IMR-90 (cell line): ENCODE measurements at regions not wholly inside any gene's neighbourhood (a gene's known extent, or its start where the extent isn't known, plus 50 kb on each side); places are given as distances from the start of the nearest gene placed in this dataset.

Experiments used
- ATAC-seq: fragments of 200-7000 bp; cut with Tn5 transposase; 2 replicates; pipeline ENCODE4 v1.9.1; 2020; ENCODE audit warnings: low read depth, mild to moderate bottlenecking, moderate library complexity
- BruUV-seq: library from RNA; stranded (reverse); fragments of 400-500 nt; replicated peaks from 2 replicates; lab custom pipeline; 2021; lab: Mats Ljungman, UMichigan
- CTCF ChIA-PET: fragments of 300-600 bp; formaldehyde crosslinking; extraction: SDS; loops from one replicate; lab custom pipeline; 2021; ENCODE audit warnings: antibody characterized with exemption; lab: Yijun Ruan, JAX
- POLR2A ChIA-PET: fragments of 300-600 bp; sonication (Branson Sonifier 250); formaldehyde crosslinking; loops from one replicate; lab custom pipeline; 2022; ENCODE audit warnings: antibody characterized with exemption; ENCODE audit not compliant: unreplicated experiment; lab: Charles Lee
- DNase-seq: peaks from one replicate; pipeline ENCODE4 v3.0.0; 2013
- H2AFZ ChIP-seq: replicated peaks from 2 replicates; pipeline ENCODE3; 2013; ENCODE audit warnings: low read length, mild to moderate bottlenecking; ENCODE audit not compliant: poor library complexity
- H2AK5ac ChIP-seq: 2 replicates; pipeline ENCODE4 v1.6.1; 2013; ENCODE audit warnings: low read depth, low read length, inconsistent platforms
- H2AK9ac ChIP-seq: replicated peaks from 2 replicates; pipeline ENCODE3; 2013; ENCODE audit warnings: mild to moderate bottlenecking, low read depth, low read length, moderate library complexity; ENCODE audit not compliant: poor library complexity
- H2BK120ac ChIP-seq: 2 replicates; pipeline ENCODE4 v1.6.1; 2013; ENCODE audit warnings: low read depth, low read length, inconsistent platforms
- H2BK15ac ChIP-seq: 3 replicates; pipeline ENCODE4 v1.6.1; 2013; ENCODE audit warnings: low read depth, low read length, inconsistent platforms
- H2BK20ac ChIP-seq: 2 replicates; pipeline ENCODE4 v1.6.1; 2013; ENCODE audit warnings: low read depth, mild to moderate bottlenecking, inconsistent platforms, low read length, moderate library complexity
- H2BK5ac ChIP-seq: 2 replicates; pipeline ENCODE4 v1.6.1; 2013; ENCODE audit warnings: mild to moderate bottlenecking, low read depth, low read length, inconsistent platforms; ENCODE audit not compliant: poor library complexity, severe bottlenecking
- H3K14ac ChIP-seq: replicated peaks from 2 replicates; pipeline ENCODE4 v1.6.1; 2013; ENCODE audit warnings: low read depth, low read length, inconsistent platforms
- H3K18ac ChIP-seq: 2 replicates; pipeline ENCODE4 v1.6.1; 2013; ENCODE audit warnings: low read depth, low read length, control low read depth
- H3K23ac ChIP-seq: 2 replicates; pipeline ENCODE4 v1.6.1; 2013; ENCODE audit warnings: low read depth, low read length, inconsistent platforms
- H3K27ac ChIP-seq: 2 replicates; pipeline ENCODE4 v1.5.1; 2013; ENCODE audit warnings: mild to moderate bottlenecking, control low read depth, low read length; ENCODE audit not compliant: insufficient read depth
- H3K27me3 ChIP-seq: 2 replicates; pipeline ENCODE4 v1.6.1; 2013; ENCODE audit warnings: low read length; ENCODE audit not compliant: control insufficient read depth, insufficient read depth
- H3K36me3 ChIP-seq: 2 replicates; pipeline ENCODE4 v1.6.1; 2013; ENCODE audit warnings: low read length, mixed read lengths; ENCODE audit not compliant: control insufficient read depth, insufficient read depth
- H3K4ac ChIP-seq: 2 replicates; pipeline ENCODE4 v1.6.1; 2013; ENCODE audit warnings: low read depth, low read length, inconsistent platforms
- H3K4me1 ChIP-seq: 2 replicates; pipeline ENCODE4 v1.6.1; 2013; ENCODE audit warnings: low read length, mixed read lengths; ENCODE audit not compliant: control insufficient read depth, insufficient read depth
- H3K4me2 ChIP-seq: 2 replicates; pipeline ENCODE4 v1.6.1; 2013; ENCODE audit warnings: low read depth, mild to moderate bottlenecking, control low read depth, low read length, moderate library complexity
- H3K4me3 ChIP-seq: 2 replicates; pipeline ENCODE4 v1.5.1; 2013; ENCODE audit warnings: low read depth, mild to moderate bottlenecking, control low read depth, low read length, moderate library complexity; ENCODE audit not compliant: insufficient read depth
- H3K56ac ChIP-seq: 2 replicates; pipeline ENCODE4 v1.6.1; 2013; ENCODE audit warnings: low read length, inconsistent platforms; ENCODE audit not compliant: insufficient read depth; ENCODE audit errors: extremely low read depth
- H3K79me1 ChIP-seq, 2 experiments: 2 replicates each; pipeline ENCODE4 v1.6.1; 2013; ENCODE audit warnings: low read length in 2 of 2, inconsistent platforms in 1 of 2, low read depth in 1 of 2
- H3K9ac ChIP-seq: 2 replicates; pipeline ENCODE4 v1.6.1; 2013; ENCODE audit warnings: low read depth, low read length, control low read depth
- H3K9me1 ChIP-seq: 2 replicates; pipeline ENCODE4 v1.6.1; 2013; ENCODE audit warnings: low read length, inconsistent platforms; ENCODE audit not compliant: insufficient read depth
- H3K9me3 ChIP-seq: 2 replicates; pipeline ENCODE4 v1.6.1; 2013; ENCODE audit warnings: low read length; ENCODE audit not compliant: control insufficient read depth, insufficient read depth
- H4K20me1 ChIP-seq: 2 replicates; pipeline ENCODE4 v1.6.1; 2013; ENCODE audit warnings: low read length, inconsistent platforms; ENCODE audit not compliant: insufficient read depth
- H4K5ac ChIP-seq: 2 replicates; pipeline ENCODE4 v1.6.1; 2013; ENCODE audit warnings: mild to moderate bottlenecking, low read depth, low read length, control low read depth
- H4K8ac ChIP-seq, 2 experiments: 2 replicates each; pipeline ENCODE4 v1.6.1; 2013; ENCODE audit warnings: low read depth in 2 of 2, low read length in 2 of 2, control low read depth in 1 of 2, inconsistent platforms in 1 of 2
- H4K91ac ChIP-seq: 2 replicates; pipeline ENCODE4 v1.6.1; 2013; ENCODE audit warnings: low read depth, low read length, inconsistent platforms; ENCODE audit not compliant: insufficient read depth
- FOS ChIP-seq: fragments of 150-350 bp; IDR thresholded peaks from 2 replicates; pipeline ENCODE4 v1.6.1; 2016; ENCODE audit warnings: low read depth, low read length
- MAZ ChIP-seq: IDR thresholded peaks from 2 replicates; pipeline ENCODE4 v1.6.1; 2012; ENCODE audit warnings: low read depth, mild to moderate bottlenecking, low read length, improper control_type of control experiment, moderate library complexity, borderline replicate concordance
- MXI1 ChIP-seq: IDR thresholded peaks from 2 replicates; pipeline ENCODE4 v1.6.1; 2012; ENCODE audit warnings: low read depth, mild to moderate bottlenecking, low read length, moderate library complexity, borderline replicate concordance
- NFE2L2 ChIP-seq: fragments of 150-350 bp; IDR thresholded peaks from 2 replicates; pipeline ENCODE4 v1.6.1; 2016; ENCODE audit warnings: low read depth, mild to moderate bottlenecking, low read length
- POLR2A ChIP-seq: IDR thresholded peaks from 2 replicates; pipeline ENCODE4 v1.6.1; 2012; ENCODE audit warnings: mild to moderate bottlenecking, low read depth, low read length
- RCOR1 ChIP-seq: IDR thresholded peaks from 2 replicates; pipeline ENCODE4 v1.6.1; 2012; ENCODE audit warnings: mild to moderate bottlenecking, low read length, improper control_type of control experiment; ENCODE audit not compliant: insufficient replicate concordance
- SMC3 ChIP-seq: fragments of 150-350 bp; IDR thresholded peaks from 2 replicates; pipeline ENCODE4 v1.6.1; 2016; ENCODE audit warnings: low read depth, mild to moderate bottlenecking, antibody characterized with exemption, low read length, moderate library complexity
- dilution Hi-C: fragments of 300-500 bp; cut with HindIII; formaldehyde crosslinking; loops from one replicate; pipeline ENCODE4 v1.14.3; 2018; ENCODE audit warnings: low sequenced_read_pairs; ENCODE audit not compliant: unreplicated experiment
- in situ Hi-C: fragments of 300-500 bp; cut with MboI; formaldehyde crosslinking; loops from 3 replicates; pipeline ENCODE4 v1.14.3; 2019; ENCODE audit warnings: low sequenced_read_pairs, inconsistent platforms, mixed read lengths
- intact Hi-C: fragments of 100-400 bp; cut with micrococcal nuclease; formaldehyde crosslinking; loops from 2 replicates; pipeline ENCODE4 v1.10.0; 2022
- TF ChIP-seq, protein P1 (sequence below): fragments of 150-350 bp; IDR thresholded peaks from 2 replicates; pipeline ENCODE4 v1.6.1; 2016; ENCODE audit warnings: low read depth, mild to moderate bottlenecking, low read length, moderate library complexity, borderline replicate concordance
- TF ChIP-seq, protein P2 (sequence below): conservative IDR thresholded peaks from 2 replicates; pipeline ENCODE4 v1.5.1; 2012; ENCODE audit warnings: mild to moderate bottlenecking, low read depth, low read length, improper control_type of control experiment
- TF ChIP-seq, protein P3 (sequence below): fragments of 150-350 bp; IDR thresholded peaks from 2 replicates; pipeline ENCODE4 v1.6.1; 2017; ENCODE audit warnings: mild to moderate bottlenecking, antibody characterized with exemption, low read length, low read depth

DNA sequence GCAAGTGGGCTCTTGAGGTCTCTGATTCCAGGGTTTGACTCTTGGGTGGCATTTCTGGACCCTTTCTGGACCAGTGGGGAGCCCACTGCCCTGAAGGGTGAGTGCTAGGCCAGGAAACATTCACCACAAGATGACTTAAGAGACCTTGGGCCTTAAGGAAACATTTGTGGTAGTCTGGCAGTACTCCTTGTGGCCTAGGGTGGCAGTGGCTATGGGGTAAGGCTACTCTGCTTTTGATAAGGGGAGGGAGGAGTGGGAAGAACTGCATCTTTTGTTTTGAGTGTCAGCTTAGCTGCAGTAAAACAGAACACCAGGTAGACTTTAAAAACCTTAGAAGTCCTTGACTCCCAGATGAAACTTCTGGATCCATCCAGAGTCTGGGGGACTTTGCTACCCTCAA, 529.3 kb upstream of the LRRC7 start:
- Histone ChIP-seq H3K4me1 (no peaks in the 10 kb centered on the region), H4K5ac (no peak overlapping the region), H2AK5ac (no peak overlapping the region), H3K36me3 (no peaks in the 10 kb centered on the region), H2BK15ac (no peak overlapping the region), H2BK5ac (no peak overlapping the region), H4K8ac (no peak overlapping the region), H2BK120ac (no peak overlapping the region), H3K4me2 (no peak overlapping the region), H3K9me1 (no peaks in the 10 kb centered on the region), H3K4me3 (no peak overlapping the region), H3K18ac (no peak overlapping the region), H3K27ac (no peak overlapping the region), H3K56ac (no peak overlapping the region), H3K14ac (no peak overlapping the region), H2AK9ac (no peak overlapping the region), H3K4ac (no peak overlapping the region), H3K27me3 (no peaks in the 10 kb centered on the region), H3K23ac (no peak overlapping the region), H3K9me3 (peaks cover 9% of the 10 kb centered on the region), H2BK20ac (no peak overlapping the region), H2AFZ (no peak overlapping the region), H4K91ac (no peak overlapping the region), H3K9ac (no peak overlapping the region), H4K20me1 (no peaks in the 10 kb centered on the region), H3K79me1 (no peaks in the 10 kb centered on the region)
- TF ChIP-seq MAZ (no peak), NFE2L2 (no peak), FOS (no peak), SMC3 (no peak), MXI1 (no peak), POLR2A (no peak), RCOR1 (no peak)
- TF ChIP-seq, protein P1, sequence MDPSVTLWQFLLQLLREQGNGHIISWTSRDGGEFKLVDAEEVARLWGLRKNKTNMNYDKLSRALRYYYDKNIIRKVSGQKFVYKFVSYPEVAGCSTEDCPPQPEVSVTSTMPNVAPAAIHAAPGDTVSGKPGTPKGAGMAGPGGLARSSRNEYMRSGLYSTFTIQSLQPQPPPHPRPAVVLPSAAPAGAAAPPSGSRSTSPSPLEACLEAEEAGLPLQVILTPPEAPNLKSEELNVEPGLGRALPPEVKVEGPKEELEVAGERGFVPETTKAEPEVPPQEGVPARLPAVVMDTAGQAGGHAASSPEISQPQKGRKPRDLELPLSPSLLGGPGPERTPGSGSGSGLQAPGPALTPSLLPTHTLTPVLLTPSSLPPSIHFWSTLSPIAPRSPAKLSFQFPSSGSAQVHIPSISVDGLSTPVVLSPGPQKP: no peak
- TF ChIP-seq, protein P2, sequence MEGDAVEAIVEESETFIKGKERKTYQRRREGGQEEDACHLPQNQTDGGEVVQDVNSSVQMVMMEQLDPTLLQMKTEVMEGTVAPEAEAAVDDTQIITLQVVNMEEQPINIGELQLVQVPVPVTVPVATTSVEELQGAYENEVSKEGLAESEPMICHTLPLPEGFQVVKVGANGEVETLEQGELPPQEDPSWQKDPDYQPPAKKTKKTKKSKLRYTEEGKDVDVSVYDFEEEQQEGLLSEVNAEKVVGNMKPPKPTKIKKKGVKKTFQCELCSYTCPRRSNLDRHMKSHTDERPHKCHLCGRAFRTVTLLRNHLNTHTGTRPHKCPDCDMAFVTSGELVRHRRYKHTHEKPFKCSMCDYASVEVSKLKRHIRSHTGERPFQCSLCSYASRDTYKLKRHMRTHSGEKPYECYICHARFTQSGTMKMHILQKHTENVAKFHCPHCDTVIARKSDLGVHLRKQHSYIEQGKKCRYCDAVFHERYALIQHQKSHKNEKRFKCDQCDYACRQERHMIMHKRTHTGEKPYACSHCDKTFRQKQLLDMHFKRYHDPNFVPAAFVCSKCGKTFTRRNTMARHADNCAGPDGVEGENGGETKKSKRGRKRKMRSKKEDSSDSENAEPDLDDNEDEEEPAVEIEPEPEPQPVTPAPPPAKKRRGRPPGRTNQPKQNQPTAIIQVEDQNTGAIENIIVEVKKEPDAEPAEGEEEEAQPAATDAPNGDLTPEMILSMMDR: no peak
- TF ChIP-seq, protein P3, sequence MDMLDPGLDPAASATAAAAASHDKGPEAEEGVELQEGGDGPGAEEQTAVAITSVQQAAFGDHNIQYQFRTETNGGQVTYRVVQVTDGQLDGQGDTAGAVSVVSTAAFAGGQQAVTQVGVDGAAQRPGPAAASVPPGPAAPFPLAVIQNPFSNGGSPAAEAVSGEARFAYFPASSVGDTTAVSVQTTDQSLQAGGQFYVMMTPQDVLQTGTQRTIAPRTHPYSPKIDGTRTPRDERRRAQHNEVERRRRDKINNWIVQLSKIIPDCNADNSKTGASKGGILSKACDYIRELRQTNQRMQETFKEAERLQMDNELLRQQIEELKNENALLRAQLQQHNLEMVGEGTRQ: no peak
- ChIA-PET POLR2A (no interaction called here), CTCF (no interaction called here)
- no peak for ATAC-seq
- in situ Hi-C loops (no loop called here), dilution Hi-C loops (no loop called here), intact Hi-C loops (no loop called here)
- BruUV-seq: no TSS peak
- DNase-seq: no peak
